NCI-H146 treated with DMSO at 0.1 percent for 48 hours (cell line): ENCODE measurements at regions not wholly inside any gene's neighbourhood (a gene's known extent, or its start where the extent isn't known, plus 50 kb on each side); places are given as distances from the start of the nearest gene placed in this dataset.

Experiments used
- DNase-seq: peaks from one replicate; lab custom pipeline; 2025; ENCODE audit not compliant: unreplicated experiment; lab: John Stamatoyannopoulos, UW

- DNase-seq: no peak
These were observed 630.2 kb downstream of the ARAP2 start for GRCh38 chr4:35614120-35614519.

- no peak for DNase-seq
These were observed 604.4 kb downstream of the ARAP2 start for GRCh38 chr4:35639929-35640328.

- DNase-seq: no peak
These were observed 600.7 kb downstream of the ARAP2 start for GRCh38 chr4:35643661-35644060.

GRCh38 chr4:35644591-35644990, 599.7 kb downstream of the ARAP2 start:
- no peak for DNase-seq

- DNase-seq: no peak
These were observed 595.3 kb downstream of the ARAP2 start for GRCh38 chr4:35649011-35649410.

GRCh38 chr4:35649778-35650177, 594.5 kb downstream of the ARAP2 start:
- no peak for DNase-seq

- DNase-seq: no peak
These were observed 592.1 kb downstream of the ARAP2 start for GRCh38 chr4:35652197-35652596.

- DNase-seq: no peak
These were observed 590.9 kb downstream of the ARAP2 start for GRCh38 chr4:35653451-35653850.

- DNase-seq: no peak
These were observed 571.2 kb downstream of the ARAP2 start for GRCh38 chr4:35673137-35673536.

- no peak for DNase-seq
These were observed 559.6 kb downstream of the ARAP2 start for GRCh38 chr4:35684755-35685154.

GRCh38 chr4:35689870-35690269, 554.4 kb downstream of the ARAP2 start:
- no peak for DNase-seq

GRCh38 chr4:35690271-35690670, 554.0 kb downstream of the ARAP2 start:
- no peak for DNase-seq

- DNase-seq: no peak
These were observed 549.3 kb downstream of the ARAP2 start for GRCh38 chr4:35695003-35695402.

GRCh38 chr4:35695421-35695820, 548.9 kb downstream of the ARAP2 start:
- no peak for DNase-seq

- DNase-seq: no peak
These were observed 547.0 kb downstream of the ARAP2 start for GRCh38 chr4:35697210-35697736.

GRCh38 chr4:35700663-35701062, 543.7 kb downstream of the ARAP2 start:
- DNase-seq: no peak

GRCh38 chr4:35709080-35709479, 535.2 kb downstream of the ARAP2 start:
- no peak for DNase-seq

- no peak for DNase-seq
These were observed 534.0 kb downstream of the ARAP2 start for GRCh38 chr4:35710343-35710742.

- DNase-seq: no peak
These were observed 533.2 kb downstream of the ARAP2 start for GRCh38 chr4:35711127-35711526.

GRCh38 chr4:35723973-35724372, 520.3 kb downstream of the ARAP2 start:
- DNase-seq: no peak

GRCh38 chr4:35725131-35725530, 519.2 kb downstream of the ARAP2 start:
- no peak for DNase-seq

GRCh38 chr4:35730414-35730813, 513.9 kb downstream of the ARAP2 start:
- no peak for DNase-seq

GRCh38 chr4:35734381-35735098, 509.8 kb downstream of the ARAP2 start:
- DNase-seq: no peak
